Progenitor cell of endocrine pancreas (in vitro differentiated cells): ENCODE measurements at regions not wholly inside any gene's neighbourhood (a gene's known extent, or its start where the extent isn't known, plus 50 kb on each side); places are given as distances from the start of the nearest gene placed in this dataset.

Source experiments
- DNase-seq: peaks from one replicate; pipeline ENCODE4 v3.0.0; 2021; ENCODE audit warnings: low spot score; ENCODE audit not compliant: unreplicated experiment
- H3K27ac Mint-ChIP-seq: 2 replicates; pipeline ENCODE4 v1.8.0; 2021; ENCODE audit warnings: mild to moderate bottlenecking, moderate library complexity, mixed read lengths
- H3K27me3 Mint-ChIP-seq: 2 replicates; pipeline ENCODE4 v1.8.0; 2021; ENCODE audit warnings: mixed read lengths
- H3K36me3 Mint-ChIP-seq: 2 replicates; pipeline ENCODE4 v1.8.0; 2022; ENCODE audit warnings: mixed read lengths; ENCODE audit not compliant: insufficient read depth
- H3K4me1 Mint-ChIP-seq: 2 replicates; pipeline ENCODE4 v1.8.0; 2021; ENCODE audit warnings: low read depth, mixed read lengths
- H3K4me3 Mint-ChIP-seq: 2 replicates; pipeline ENCODE4 v1.8.0; 2021; ENCODE audit warnings: low read depth, mild to moderate bottlenecking, moderate library complexity, mixed read lengths
- H3K9me3 Mint-ChIP-seq: 2 replicates; pipeline ENCODE4 v1.8.0; 2021; ENCODE audit warnings: low read depth, mixed read lengths
- CTCF ChIP-seq: fragments of 200-600 bp; sonication (generic); IDR thresholded peaks from one replicate; pipeline ENCODE4 v1.5.0; 2021; ENCODE audit warnings: antibody characterized with exemption, mild to moderate bottlenecking; ENCODE audit not compliant: unreplicated experiment

GRCh38 chr16:6822041-6822440, 510.6 kb upstream of the RBFOX1 start:
- Mint-ChIP-seq H3K27ac (no peak overlapping the region), H3K4me3 (no peak overlapping the region), H3K4me1 (no peaks in the 10 kb centered on the region), H3K27me3 (peaks cover 13% of the 10 kb centered on the region), H3K36me3 (no peaks in the 10 kb centered on the region), H3K9me3 (no peaks in the 10 kb centered on the region)
- DNase-seq = no peak
- no peak for TF ChIP-seq CTCF

DNA sequence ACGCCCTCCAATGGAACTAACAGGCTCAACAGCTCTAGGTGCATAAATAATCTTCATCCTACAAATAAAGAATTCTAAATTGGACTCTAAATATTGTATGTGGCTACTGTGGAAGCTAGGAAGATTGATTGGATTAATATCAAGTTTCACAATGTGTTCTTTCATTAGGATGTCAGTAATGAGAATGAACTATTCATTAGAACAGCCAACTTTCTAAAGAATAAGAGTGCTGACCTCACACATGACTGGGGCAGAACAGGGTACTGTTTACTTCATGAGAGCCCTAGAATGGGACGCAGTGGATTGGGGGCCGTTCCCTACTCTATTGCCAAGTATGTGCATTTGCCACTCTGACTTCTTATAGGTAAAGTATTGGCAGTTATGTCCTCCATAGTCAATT, 528.2 kb upstream of the RBFOX1 start:
- Mint-ChIP-seq H3K36me3 (no peaks in the 10 kb centered on the region), H3K4me3 (no peak overlapping the region), H3K4me1 (no peaks in the 10 kb centered on the region), H3K9me3 (no peaks in the 10 kb centered on the region), H3K27me3 (peaks cover 3% of the 10 kb centered on the region), H3K27ac (no peak overlapping the region)
- TF ChIP-seq CTCF = no peak
- no peak for DNase-seq

GRCh38 chr16:6803176-6803575, 529.5 kb upstream of the RBFOX1 start:
- no peak for TF ChIP-seq CTCF
- no peak overlapping the region for H3K27ac Mint-ChIP-seq
- peaks cover 5% of the 10 kb centered on the region for H3K27me3 Mint-ChIP-seq
- no peaks in the 10 kb centered on the region for H3K4me1 Mint-ChIP-seq
- DNase-seq = no peak
- no peaks in the 10 kb centered on the region for H3K36me3 Mint-ChIP-seq
- H3K9me3 Mint-ChIP-seq = no peaks in the 10 kb centered on the region
- no peak overlapping the region for H3K4me3 Mint-ChIP-seq

- DNase-seq = no peak
- no peak overlapping the region for H3K27ac Mint-ChIP-seq
- no peak overlapping the region for H3K4me3 Mint-ChIP-seq
- H3K27me3 Mint-ChIP-seq = peaks cover 3% of the 10 kb centered on the region
- no peaks in the 10 kb centered on the region for H3K36me3 Mint-ChIP-seq
- TF ChIP-seq CTCF = no peak
- H3K4me1 Mint-ChIP-seq = peaks cover 4% of the 10 kb centered on the region
- H3K9me3 Mint-ChIP-seq = peaks cover 4% of the 10 kb centered on the region
These were observed 535.4 kb upstream of the RBFOX1 start for GRCh38 chr16:6797223-6797622.

- no peaks in the 10 kb centered on the region for H3K36me3 Mint-ChIP-seq
- no peak overlapping the region for H3K4me3 Mint-ChIP-seq
These were observed 555.0 kb upstream of the RBFOX1 start for GRCh38 chr16:6777624-6778023.

More at GRCh38 chr16:6777624-6778023, 555.0 kb upstream of the RBFOX1 start:
- no peak for TF ChIP-seq CTCF
- no peak for DNase-seq
- Mint-ChIP-seq H3K27ac (no peak overlapping the region), H3K27me3 (peaks cover 3% of the 10 kb centered on the region), H3K4me1 (no peaks in the 10 kb centered on the region), H3K9me3 (peaks cover 5% of the 10 kb centered on the region)
